Testis (tissue), 2 donors: ENCODE measurements at regions not wholly inside any gene's neighbourhood (a gene's known extent, or its start where the extent isn't known, plus 50 kb on each side); places are given as distances from the start of the nearest gene placed in this dataset.

ENCODE experiments used
- POLR2A ChIP-seq: fragments of 450-650 bp; IDR thresholded peaks from one replicate; pipeline ENCODE4 v1.6.1; 2017; ENCODE audit warnings: antibody characterized with exemption, mild to moderate bottlenecking, moderate library complexity
- TF ChIP-seq, protein P1 (sequence below), 3 experiments: fragments of 450-650 bp in 2 of 3; fragments of 200-600 bp in 1 of 3; sonication (generic) in 1 of 3; IDR thresholded peaks; one replicate each; pipeline ENCODE4 v1.5.1; 2016 to 2019; ENCODE audit warnings: antibody characterized with exemption in 3 of 3, mild to moderate bottlenecking in 2 of 3, moderate library complexity in 1 of 3

DNA sequence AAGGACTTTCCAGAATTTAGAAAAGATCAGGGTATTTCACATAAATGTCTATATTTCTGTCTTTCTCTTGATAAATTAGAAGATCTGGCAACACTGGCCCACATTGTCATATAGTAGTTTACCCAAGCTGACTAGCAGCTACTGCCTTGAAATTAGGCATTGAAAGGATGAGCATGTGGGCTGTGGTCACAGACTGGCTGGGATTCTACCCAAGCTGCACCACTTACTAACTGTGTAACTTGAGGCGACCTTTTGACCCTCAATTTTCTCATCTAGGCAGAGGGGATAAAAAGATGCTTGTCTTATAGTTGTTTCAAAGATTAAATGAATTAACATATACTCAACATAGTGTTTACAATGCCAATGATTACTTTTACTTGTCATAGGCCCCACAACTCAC, 152.7 kb upstream of the BMP2 start:
- TF ChIP-seq, protein P1, sequence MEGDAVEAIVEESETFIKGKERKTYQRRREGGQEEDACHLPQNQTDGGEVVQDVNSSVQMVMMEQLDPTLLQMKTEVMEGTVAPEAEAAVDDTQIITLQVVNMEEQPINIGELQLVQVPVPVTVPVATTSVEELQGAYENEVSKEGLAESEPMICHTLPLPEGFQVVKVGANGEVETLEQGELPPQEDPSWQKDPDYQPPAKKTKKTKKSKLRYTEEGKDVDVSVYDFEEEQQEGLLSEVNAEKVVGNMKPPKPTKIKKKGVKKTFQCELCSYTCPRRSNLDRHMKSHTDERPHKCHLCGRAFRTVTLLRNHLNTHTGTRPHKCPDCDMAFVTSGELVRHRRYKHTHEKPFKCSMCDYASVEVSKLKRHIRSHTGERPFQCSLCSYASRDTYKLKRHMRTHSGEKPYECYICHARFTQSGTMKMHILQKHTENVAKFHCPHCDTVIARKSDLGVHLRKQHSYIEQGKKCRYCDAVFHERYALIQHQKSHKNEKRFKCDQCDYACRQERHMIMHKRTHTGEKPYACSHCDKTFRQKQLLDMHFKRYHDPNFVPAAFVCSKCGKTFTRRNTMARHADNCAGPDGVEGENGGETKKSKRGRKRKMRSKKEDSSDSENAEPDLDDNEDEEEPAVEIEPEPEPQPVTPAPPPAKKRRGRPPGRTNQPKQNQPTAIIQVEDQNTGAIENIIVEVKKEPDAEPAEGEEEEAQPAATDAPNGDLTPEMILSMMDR (IDR thresholded peaks at IDR 0.05) = no peak
- TF ChIP-seq POLR2A = no peak
